ENCODE measurements at regions not wholly inside any gene's neighbourhood (a gene's known extent, or its start where the extent isn't known, plus 50 kb on each side); places are given as distances from the start of the nearest gene placed in this dataset.

DNA sequence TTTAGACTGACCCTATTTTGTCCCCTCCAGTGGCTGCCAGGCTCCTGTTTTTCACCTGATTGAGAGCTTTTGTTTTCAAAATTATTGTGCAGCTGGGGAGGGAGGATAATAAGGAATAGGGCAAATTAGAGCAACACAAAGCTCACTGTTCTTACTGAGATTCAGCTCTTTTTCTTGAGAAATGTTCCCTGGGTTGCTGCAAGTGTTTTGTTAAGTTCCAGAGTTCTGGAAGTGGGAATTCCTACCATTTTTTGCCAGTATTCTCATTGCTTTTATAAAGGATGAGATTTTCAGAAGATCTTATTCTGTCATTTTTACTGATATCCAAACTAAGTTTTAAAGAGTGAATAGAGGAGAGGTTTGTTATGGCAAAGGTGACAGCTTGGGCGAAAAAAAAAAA is 417.7 kb downstream of the SIPA1L2 start:
- no peak for DNase-seq (ENCODE audit: low read depth, low spot score)

DNA sequence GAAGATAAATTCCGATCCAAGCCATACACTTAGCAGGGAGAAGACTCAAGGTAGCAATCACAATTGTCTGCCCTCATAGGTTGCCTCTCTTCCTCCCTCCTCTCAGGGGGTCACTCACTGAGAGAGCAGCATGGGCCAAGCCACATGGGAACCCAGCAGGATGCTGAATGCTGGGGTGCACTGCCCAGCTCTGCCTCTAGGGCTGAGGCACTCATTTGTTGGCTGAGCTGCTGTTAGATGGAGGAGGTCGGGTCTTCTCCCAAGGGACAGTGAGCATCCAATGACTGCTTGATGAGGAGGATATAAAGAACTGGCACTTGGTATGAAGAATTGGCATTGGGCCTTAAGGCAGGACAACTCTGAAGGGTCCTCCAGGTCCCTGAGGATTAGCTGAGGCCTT is 418.8 kb downstream of the SIPA1L2 start:
- no peak for DNase-seq (ENCODE audit: low read depth, low spot score)

DNA sequence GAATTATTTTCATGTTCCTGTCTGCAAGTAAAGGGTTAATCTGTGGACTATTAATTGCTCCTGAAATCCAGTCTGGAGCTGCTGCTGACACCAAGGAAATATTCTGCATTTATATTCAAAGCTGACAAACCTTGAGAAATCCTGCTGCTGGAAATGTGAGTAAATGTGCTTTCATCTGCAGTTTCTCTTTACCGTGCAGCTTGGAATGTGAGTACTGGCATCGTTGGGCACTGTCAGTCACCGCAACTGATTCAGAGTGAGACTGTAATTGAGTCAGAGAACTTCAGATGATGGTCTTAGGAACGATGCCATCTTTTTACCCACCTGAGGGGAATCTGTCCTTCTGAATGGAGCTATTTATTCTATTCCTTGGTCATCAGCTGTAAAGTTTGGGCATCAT is 420.6 kb downstream of the SIPA1L2 start:
- DNase-seq (ENCODE audit: low read depth, low spot score) = no peak

GRCh38 chr1:232207073-232207866 is 422.7 kb downstream of the SIPA1L2 start:
- no peak for DNase-seq (ENCODE audit: low read depth, low spot score)

DNA sequence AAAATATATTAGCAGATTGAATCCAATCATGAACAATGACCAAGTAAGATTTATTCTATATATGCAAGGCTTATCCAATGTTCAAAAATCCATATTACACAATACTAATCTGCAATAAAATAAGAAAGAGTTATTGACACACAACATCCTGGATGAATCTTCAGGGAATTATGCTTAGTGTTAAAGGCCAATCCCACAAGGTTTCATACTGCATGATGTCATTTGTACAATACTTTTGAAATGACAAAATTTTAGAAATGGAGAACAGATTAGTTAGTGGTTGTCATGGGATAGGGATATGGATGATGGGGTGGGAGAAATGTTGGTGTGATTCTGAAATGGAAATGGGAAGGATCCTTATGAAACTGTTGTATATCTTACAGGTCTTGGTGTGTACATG is 425.7 kb downstream of the SIPA1L2 start:
- DNase-seq (ENCODE audit: low read depth, low spot score) = no peak

- DNase-seq (ENCODE audit: low read depth, low spot score) = no peak
These were observed 428.9 kb downstream of the SIPA1L2 start for GRCh38 chr1:232201024-232201423.

GRCh38 chr1:232196042-232196441 is 433.9 kb downstream of the SIPA1L2 start:
- no peak for DNase-seq (ENCODE audit: low read depth, low spot score)

- no peak for DNase-seq (ENCODE audit: low read depth, low spot score)
These were observed 435.5 kb downstream of the SIPA1L2 start for GRCh38 chr1:232194424-232194823.

DNA sequence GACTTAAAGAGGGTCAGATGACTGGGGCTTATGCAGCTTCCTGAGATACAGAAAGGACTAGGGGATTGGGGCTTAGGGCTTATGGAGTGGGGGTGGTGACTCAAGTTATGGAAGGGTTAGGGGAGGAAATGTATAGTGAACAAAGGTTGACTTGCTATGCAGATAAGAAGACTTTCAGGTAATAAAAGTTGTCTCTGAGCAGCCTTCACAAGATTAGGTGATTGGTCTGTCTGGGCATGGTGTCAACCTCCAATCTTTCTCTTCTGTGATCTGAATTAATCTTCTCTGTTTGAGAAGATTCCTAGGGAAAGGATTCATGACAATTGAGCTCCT is 436.5 kb downstream of the SIPA1L2 start:
- DNase-seq (ENCODE audit: low read depth, low spot score) = no peak

- DNase-seq (ENCODE audit: low read depth, low spot score) = no peak
These were observed 437.0 kb downstream of the SIPA1L2 start for GRCh38 chr1:232192781-232193450.

- DNase-seq (ENCODE audit: low read depth, low spot score) = no peak
These were observed 438.4 kb downstream of the SIPA1L2 start for GRCh38 chr1:232191560-232191959.

DNA sequence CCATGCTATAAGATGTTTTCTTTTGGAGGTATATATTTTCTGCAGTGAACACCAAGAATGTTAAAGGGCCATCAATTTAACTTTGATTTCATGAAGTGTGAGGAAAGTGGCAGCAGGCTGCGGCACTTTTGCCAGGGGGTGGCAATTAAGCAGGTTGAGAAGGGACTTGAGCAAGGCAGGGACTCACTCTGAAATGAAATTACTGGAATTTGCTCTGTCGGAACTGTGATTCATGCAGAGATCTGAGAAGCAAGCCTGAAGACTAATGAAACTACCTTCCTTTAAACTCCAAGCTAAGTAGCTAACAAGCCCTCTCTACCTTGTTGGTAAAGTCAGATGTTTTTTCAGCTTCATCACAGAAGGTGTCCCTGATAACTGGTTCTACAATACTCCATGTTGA is 441.6 kb downstream of the SIPA1L2 start:
- no peak for DNase-seq (ENCODE audit: low read depth, low spot score)

DNA sequence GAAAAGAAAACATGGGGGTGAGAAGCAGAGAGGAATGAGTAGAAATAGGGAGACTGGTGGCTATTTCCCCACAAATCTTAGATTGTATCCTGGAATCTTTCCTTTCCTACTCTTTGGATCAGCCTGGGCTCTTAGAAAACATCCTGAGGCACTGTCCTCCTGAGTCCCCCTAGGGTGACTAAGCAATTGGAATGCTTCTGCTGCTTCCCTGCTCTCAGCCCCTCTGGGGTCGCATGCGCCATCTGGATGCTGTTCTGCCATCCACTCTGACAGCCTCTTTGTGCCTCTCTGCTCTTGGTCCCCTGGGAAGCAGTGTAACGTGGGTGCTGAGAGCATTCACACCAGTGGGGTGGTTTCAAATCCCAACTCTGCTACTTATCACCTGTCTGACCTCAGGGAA is 443.0 kb downstream of the SIPA1L2 start:
- no peak for DNase-seq (ENCODE audit: low read depth, low spot score)

- DNase-seq (ENCODE audit: low read depth, low spot score) = no peak
These were observed 445.1 kb downstream of the SIPA1L2 start for GRCh38 chr1:232184561-232185530.

DNA sequence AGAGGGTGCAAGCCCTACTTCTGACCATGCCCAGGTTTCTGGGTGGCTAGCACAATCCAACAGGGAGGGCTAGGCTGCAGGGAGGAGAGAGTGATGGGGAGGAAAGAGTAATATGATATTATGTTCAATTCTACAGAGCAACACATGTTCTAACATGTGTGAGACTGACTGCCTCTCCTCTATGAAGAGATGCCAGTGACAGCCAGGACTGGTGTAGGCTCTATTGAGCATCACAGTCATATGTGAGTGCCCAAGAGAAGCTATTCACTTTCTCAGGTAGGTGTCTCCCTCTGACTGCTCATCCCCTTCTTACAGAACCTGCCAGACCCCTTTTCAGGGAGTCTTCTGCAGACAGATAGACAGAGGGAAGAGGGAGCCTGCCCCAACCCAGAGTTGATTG is 446.1 kb downstream of the SIPA1L2 start:
- DNase-seq (ENCODE audit: low read depth, low spot score) = no peak

GRCh38 chr1:232183266-232183800 is 446.6 kb downstream of the SIPA1L2 start:
- DNase-seq (ENCODE audit: low read depth, low spot score) = no peak

DNA sequence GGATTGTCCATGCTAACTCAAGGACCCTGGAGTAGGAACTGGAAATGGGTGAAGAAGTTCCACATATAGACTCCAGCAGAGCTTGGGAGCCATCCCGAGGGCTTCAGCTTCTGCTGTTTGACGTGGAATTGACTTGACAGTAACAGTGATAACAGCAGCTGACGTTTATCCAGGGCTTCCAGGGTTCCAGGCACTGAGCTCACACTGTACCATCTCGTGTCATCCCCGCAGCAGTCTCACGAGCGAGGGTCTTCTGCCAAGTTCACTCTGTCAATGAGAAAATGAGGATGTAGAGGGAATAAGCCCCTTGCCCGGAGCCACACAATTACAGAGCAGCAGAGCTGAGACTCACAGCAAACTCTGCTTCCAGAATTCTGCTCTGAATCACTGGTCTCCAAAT is 447.7 kb downstream of the SIPA1L2 start:
- DNase-seq (ENCODE audit: low read depth, low spot score) = no peak

GRCh38 chr1:232180779-232181136 is 449.2 kb downstream of the SIPA1L2 start:
- no peak for DNase-seq (ENCODE audit: low read depth, low spot score)

- DNase-seq (ENCODE audit: low read depth, low spot score) = no peak
These were observed 449.8 kb downstream of the SIPA1L2 start for GRCh38 chr1:232179896-232180778.

DNA sequence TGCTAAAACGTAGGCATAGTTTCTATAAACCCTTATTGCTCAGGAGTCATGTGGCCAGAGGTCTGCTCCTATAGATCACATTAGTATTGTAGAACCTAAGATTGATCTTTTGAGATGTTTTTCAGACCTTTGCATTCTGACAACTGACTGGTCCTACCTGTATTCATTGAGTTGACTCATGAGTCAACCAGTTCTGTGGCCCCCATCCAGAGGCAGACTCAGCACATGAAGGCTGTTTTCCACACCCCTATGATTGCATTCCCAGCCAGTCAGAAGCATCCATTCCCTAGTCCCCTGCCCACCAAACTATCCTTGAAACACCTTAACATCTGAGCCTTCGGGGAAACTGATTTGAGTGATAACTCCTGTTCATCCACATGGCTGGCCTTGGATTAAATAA is 451.7 kb downstream of the SIPA1L2 start:
- no peak for DNase-seq (ENCODE audit: low read depth, low spot score)

DNA sequence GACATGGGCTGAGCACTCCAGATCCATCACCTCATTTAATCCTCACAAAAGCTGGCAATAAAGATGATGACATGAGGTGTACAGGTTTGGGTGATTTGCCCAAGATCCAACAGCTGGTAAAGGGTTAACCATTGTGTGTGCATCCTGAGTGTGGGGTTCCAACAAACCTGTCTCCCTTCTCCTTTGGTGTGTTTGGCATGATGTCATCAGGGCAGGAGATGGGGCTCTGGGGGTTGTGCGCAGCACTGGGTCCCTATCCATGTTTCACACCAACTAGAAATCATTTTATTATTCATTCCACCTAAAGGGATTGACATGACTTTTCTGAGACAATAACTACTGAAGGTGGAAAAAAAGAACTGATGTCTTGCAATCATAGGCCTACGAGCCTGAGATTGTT is 452.5 kb downstream of the SIPA1L2 start:
- DNase-seq (ENCODE audit: low read depth, low spot score) = no peak
